NCI-H1930 (cell line): ENCODE measurements at regions not wholly inside any gene's neighbourhood (a gene's known extent, or its start where the extent isn't known, plus 50 kb on each side); places are given as distances from the start of the nearest gene placed in this dataset.
"Not testable (repeated sequence)": the region's sequence is repeated elsewhere in the genome, so short reads cannot be mapped to it uniquely, and the experiment has no call there.

Source experiments
- DNase-seq, 2 experiments: peaks; one replicate each; lab custom pipeline; 2025; lab: John Stamatoyannopoulos, UW

DNA sequence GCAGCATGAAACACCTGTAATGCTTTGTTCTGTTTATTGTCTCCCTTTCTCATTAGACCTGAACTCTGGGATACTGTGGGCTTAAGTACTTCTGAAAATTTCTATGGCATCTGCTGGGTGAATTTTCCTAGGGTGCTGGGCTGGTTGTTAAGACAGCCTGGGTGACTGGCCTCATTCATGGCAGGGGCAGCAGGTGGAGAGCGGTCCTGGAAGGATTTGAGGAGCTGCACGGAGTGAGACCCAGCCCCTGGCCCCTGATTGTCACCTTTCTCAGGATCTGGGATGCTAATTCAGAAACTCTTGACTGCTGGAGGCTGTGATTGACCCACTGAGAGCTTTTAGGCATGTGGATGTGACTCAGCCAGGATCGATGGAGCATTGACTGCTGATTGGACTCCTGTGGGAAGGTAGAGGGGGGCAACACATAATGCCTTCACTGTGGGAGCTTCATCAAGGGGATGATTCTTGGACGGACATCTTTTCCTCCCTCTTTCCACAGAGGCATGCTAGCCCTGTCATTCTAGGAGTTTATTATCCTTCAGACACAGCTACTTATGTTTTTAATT is 252.0 kb downstream of the GOLGA6L6 start:
- not testable (repeated sequence) for DNase-seq

DNA sequence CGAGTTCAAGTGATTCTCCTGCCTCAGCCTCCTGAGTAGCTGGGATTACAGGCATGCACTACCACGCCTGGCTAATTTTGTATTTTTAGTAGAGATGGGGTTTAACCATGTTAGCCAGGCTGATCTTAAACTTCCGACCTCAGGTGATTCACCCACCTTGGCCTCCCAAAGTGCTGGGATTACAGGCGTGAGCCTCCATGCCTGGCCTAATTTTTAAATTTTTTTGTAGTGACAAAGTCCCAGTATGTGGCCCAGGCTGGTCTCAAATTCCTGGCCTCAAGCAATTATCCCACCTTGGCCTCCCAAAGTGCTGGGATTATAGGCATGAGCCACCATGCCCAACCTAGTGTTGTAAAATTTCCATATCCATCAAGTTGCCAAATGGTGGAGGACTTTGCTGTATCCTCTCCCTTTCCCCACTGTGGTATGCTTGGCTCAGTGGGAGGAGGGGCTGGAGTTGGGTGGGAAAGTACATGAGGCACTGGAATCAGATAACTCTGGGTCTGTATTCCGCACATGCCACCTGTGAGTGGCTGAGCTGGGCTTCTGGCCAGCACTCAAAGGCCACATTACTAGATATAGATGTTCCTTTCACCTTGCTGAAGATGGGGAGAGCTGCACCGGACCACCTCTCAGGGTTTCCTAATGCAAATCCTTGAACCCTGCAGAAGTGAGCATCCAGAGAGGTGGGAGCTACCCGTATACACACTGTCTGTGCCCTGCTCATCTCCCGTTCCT is 252.6 kb downstream of the GOLGA6L6 start:
- DNase-seq, result not testable (repeated sequence)

- not testable (repeated sequence) for DNase-seq
These were observed 255.0 kb downstream of the GOLGA6L6 start for GRCh38 chr15:20286559-20286958.

DNA sequence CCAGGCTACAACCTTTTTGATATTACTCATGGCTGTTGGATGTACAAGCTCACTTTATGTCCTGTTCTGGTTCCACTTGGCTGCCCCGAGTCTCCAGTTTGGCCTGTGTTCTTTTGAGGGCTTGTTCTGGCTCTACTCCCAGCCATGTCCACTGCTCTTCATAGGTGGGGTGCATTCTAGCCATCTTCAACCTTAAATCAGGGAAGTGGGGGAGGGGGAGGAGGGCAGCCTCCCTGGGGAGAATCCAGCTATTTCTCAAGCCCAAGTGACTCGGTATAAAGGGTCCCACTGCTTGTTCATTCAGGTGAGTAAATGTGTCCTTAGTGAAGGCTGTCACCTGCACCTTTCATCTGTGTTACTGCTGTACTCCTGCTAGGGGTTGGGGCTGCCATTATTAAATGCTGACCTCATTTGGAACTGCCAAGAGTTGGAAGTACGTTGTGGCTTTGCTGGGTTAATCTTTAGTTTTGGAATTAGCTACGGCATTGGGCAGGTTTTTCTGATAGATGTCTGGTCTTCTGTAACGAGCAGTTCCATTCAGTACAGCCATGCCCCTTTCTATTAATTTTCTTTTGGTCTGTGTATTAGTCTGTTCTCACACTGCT is 255.8 kb downstream of the GOLGA6L6 start:
- not testable (repeated sequence) for DNase-seq

DNA sequence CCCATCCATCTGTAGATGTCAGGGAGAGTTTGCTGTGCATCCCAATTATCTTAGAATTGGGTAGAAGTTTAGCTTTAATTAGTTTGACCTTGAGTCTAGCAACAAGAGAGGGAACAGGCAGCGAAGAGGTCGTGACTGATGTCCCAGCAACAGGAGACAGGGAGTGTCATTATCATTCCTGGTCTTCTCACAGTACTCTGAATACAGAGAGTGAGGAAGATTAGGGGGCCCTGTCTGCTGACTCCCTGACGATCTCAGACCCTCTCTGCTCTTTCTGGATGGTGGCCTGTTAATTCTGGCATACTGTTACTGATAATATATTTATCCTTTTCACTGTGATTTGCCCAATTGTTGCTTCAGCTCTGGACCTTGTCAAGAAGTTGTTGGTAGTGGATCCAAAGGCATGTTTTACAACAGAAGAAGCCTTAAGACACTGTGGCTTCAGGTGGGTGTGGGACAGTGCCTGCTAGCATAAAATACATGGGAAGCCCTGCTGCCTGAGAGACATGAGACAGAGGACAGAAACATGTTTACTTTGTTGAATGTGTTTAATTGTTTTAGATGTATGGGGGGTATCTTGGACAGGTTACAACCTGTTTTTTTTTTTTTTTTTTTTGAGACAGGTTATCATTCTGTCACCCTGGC is 256.6 kb downstream of the GOLGA6L6 start:
- not testable (repeated sequence) for DNase-seq

GRCh38 chr15:20283651-20284050 is 257.9 kb downstream of the GOLGA6L6 start:
- not testable (repeated sequence) for DNase-seq

- not testable (repeated sequence) for DNase-seq
These were observed 259.1 kb downstream of the GOLGA6L6 start for GRCh38 chr15:20282491-20282943.

DNA sequence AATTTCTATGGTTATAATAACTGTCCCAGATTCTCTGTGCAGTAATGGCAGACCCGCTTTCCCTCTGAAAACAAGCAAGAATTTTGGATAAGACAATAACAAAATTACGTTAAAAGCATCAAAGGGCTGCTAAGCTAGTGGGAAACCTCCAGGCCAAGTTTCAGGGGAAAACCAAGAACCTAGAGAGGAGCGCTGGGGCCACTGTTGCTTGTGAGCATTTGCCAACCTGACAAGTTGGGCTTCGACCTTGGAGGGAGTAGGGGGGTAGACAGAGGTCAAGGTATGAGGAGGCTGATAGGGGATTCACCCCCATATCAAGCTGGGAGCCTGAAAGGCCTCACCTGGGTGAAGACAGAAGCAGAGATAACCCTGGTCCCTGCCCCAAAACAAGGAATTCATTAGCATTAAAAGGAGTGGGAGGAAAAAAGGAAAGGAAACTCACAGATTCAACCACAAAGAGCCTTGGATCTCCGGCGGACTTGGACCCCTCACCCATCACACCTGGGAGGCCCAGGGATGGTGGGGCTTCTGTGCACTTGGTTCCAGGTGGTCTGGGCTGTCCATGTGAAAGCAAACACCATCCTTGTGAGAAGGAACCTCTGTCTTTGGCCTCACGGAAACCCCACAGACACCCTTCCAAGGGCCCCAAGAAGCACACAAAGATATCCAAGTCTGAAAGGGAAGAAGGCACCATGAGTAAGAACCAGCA is 259.9 kb downstream of the GOLGA6L6 start:
- DNase-seq, result not testable (repeated sequence)

DNA sequence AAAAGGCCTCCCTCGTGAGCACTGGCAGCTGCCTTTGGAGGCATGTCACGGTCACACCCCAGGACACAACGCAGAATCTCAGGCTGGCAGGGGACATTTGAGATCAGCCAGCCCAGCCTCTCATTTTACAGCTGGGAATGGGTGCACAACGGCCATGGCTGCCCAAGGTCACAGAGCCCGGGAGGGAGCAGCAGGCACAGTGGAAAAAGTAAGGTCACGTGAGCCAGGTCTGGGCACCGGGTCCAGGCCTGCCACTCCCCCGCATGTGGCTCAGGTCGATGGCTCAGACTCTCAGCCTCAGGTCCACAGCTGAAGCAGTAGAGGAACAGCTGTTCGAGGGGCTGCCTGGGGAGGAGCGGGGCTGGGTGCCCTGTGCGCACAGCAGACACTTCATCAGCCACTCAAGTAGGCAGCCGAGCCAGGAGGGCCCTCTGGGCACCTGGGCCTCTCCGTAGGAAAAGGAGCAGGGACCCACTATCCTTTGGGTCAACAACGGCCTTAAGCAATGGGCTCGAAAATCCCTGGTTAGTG is 260.6 kb downstream of the GOLGA6L6 start:
- no peak for DNase-seq

GRCh38 chr15:20280141-20280932 is 261.3 kb downstream of the GOLGA6L6 start:
- not testable (repeated sequence) for DNase-seq

DNA sequence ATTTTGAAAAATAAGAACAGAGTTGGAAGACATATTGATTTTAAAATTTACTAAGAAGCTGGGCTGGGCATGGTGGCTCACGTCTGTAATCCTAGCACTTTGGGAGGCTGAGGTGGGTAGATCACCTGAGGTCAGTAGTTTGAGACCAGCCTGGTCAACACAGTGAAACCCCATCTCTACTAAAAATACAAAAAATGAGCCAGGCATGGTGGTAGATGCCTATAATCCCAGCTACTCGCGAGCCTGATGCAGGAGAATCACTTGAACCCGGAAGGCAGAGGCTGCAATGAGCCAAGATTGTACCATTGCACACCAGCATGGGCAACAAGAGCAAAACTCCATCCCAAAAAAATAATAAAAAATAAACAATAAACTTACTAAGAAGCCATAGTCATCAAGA is 262.5 kb downstream of the GOLGA6L6 start:
- not testable (repeated sequence) for DNase-seq

DNA sequence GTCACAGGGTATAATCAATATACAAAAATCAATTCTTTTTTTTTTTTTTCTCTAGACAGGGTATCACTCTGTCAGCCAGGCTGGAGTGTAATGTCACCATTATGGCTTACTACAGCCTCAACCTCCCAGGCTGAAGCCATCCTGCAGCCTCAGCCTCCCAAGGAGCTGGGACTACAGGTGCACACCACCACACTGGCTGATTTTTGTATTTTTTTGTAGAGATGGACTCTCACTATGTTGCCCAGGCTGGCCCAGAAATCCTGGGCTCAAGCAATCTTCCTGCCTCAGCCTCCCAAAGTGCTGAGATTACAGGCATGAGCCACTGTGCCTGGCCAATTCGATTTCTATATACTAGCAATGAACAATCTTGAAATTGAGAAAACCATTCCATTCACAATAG is 263.2 kb downstream of the GOLGA6L6 start:
- not testable (repeated sequence) for DNase-seq

DNA sequence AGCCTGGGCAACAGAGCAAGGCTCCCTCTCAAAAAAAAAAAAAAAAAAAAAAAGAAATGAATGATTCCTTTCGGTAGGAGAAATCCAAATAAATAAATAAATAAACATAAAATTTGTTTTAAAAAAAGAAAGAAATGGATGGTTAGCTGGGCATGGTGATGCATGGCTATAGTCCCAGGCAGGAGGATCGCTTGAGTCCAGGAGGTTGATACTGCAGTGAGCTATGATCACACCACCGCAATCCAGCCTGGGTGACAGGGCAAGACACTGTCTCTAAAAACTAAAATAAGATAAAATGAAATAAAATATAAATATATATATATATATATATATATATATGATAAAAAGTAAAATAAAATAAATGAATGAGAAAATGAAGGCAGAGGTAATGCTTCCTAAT is 264.1 kb downstream of the GOLGA6L6 start:
- DNase-seq, result not testable (repeated sequence)

DNA sequence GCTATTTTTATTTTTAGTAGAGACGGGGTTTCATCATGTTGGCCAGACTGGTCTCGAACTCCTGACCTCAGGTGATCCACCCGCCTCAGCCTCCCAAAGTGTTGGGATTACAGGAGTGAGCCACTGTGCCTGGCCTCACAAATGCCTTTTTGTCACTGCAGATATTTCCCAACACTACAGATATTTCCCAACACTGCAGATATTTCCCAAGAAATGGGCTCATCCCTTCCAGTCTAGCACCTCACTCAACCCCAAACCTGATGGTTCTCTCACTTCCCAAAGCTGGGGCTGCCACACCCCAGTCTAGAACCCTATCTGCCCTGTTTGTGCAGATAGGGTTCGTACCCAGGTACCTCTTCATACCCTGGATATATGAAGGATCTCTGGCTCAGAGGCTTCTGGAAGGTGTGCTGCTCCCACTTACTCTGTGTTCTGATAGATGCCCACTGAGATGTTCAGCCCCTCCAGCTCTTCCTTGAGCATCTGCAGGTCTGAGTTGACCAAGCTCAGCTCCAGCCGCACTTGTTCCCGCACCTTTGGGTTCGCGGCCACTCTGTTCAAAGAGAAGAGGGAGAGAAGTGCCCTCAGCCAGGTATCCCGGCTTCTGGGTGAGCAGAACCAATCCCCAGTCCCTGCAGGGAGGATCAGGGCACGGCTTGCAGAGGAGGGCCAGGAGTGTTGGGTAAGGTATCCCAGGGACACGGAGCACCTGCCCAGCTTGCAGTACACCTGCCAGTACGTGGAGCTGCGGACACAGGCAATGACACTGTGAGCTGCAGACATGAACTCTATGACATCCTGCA is 265.1 kb downstream of the GOLGA6L6 start:
- DNase-seq, result not testable (repeated sequence)

- DNase-seq, result not testable (repeated sequence)
These were observed 266.1 kb downstream of the GOLGA6L6 start for GRCh38 chr15:20275373-20275967.

- DNase-seq, result no peak
These were observed 269.0 kb downstream of the GOLGA6L6 start for GRCh38 chr15:20272422-20273184.

DNA sequence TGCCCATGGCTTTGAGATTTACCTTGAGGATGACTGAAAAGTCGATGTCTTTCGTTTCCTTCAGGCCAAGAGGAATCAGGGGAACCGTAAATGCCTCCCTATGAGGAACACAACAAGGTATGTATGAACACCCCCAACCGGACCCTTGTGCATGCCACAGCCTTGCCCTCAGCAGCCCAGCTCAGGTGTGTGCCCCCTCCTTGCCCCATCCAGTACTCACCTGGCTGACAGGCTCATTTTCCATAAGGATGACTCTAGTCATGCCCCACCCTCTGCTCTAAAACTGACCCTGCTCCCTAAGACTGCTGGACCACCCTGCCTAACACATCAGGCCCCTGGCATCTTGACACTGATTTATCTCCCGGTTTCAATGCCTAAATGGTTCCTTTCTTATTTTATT is 270.0 kb downstream of the GOLGA6L6 start:
- no peak for DNase-seq

DNA sequence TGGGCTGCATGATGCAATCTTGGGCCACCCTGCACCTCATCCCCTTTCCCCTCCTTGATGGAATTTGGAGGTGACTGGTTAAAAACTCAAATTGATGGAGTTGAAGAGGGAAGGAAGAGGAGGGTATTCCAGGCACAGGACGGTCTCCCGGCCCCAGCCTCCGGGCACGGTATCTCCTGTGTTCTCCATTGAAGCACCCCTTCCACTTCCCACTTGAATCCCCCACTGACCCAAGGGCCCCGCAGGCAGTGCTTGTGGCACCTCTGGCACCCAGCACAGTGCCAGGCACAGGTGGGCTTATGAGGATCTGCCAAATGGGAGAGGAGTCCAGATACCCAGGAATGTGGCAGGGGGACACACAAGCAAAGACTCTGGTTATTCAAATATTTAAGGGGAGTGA is 271.6 kb downstream of the GOLGA6L6 start:
- DNase-seq, result not testable (repeated sequence)

DNA sequence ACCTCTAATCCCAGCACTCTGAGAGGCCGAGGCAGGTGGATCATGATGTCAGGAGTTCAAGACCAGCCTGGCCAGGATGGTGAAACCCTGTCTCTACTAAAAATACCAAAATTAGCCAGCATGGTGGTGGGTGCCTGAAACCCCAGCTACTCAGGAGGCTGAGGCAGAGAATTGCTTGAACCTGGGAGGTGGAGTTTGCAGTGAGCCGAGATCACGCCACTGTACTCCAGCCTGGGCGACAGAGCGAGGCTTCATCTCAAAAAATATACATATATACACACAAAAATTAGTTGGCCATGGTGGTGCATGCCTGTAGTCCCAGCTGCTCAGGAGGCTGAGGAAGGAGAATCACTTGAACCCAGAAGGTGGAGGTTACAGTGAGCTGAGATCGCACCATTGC is 273.6 kb downstream of the GOLGA6L6 start:
- DNase-seq, result not testable (repeated sequence)
